ENCODE measurements at regions not wholly inside any gene's neighbourhood (a gene's known extent, or its start where the extent isn't known, plus 50 kb on each side); places are given as distances from the start of the nearest gene placed in this dataset.

DNA sequence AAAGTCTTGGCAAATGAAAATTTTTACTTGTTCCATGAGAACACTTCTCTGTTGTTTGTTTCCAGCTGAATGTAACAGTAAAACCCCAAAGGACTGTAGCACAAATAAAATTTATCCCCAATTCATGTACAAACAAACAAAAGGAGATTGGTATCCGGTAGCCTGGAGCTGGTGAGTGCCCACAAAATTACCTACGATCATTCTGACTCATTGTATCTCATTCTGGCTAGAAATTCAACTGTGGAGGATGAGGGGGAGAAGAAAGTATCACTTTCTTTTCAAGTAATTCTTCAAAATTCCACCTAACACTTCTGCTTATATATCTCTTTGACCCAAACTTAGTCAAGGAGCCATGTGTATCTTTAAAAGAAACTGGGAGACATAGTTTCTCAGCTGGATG is 268.5 kb downstream of the ALG10B start:
- no peak for DNase-seq

DNA sequence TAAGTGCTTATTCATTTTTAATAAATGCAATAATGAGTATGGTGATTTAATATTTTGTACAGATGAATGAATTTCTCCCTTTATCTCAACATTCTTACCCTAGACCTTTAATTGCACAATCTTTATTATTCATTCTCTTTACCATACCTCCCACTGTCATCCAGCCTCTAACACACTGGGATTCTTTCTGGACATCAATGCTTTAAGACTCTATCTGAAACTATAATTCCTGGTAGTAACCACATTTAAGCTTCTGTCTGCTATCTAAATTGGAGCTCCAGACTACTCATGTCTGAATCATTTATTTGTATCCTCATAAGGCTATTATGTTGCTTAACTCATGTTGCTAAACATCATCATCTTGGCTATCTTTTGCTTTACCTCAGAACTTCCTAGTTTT is 270.2 kb downstream of the ALG10B start:
- no peak for DNase-seq

GRCh38 chr12:38587594-38587993 is 271.0 kb downstream of the ALG10B start:
- DNase-seq, result no peak

DNA sequence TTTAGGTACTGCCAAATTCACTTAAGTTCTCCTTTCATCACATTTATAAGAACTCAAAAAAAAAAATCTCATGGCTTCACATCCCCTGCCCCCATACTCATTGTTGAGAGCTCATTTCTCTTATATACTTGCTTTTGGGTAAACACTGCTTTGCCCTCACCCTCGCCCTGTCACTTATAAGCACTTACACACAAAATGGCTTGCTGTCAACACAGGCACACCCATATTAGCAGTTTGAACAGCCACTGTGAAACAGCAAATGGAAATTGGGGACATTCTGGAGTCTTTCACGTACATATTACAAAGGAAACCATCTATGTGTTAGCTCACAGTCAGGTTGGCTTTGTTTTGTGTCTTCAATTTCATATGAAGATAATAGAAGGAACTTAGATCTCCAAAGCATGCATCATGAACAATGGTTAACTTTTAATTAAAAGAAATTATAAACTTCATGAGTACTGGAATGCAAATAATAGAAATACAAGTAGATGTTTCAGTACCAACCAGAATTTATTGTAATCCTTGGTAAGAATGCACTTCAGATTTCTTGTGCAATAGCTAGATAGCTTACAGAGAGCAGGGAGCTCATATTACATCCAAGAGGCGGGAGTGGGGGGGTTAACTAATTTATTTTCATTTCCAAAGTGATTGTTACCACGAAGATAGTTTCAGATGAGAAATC is 272.2 kb downstream of the ALG10B start:
- no peak for DNase-seq

GRCh38 chr12:38589306-38589632 is 272.7 kb downstream of the ALG10B start:
- DNase-seq, result no peak

GRCh38 chr12:38601949-38602348 is 285.4 kb downstream of the ALG10B start:
- DNase-seq, result no peak

Measured in NCI-H146 (cell line).